CD4-positive, CD25-positive, alpha-beta regulatory T cell (primary cell): ENCODE measurements at regions not wholly inside any gene's neighbourhood (a gene's known extent, or its start where the extent isn't known, plus 50 kb on each side); places are given as distances from the start of the nearest gene placed in this dataset.

Source experiments
- ATAC-seq, 2 donors: fragments of 150-1000 bp; cut with Tn5 transposase; one replicate each; pipeline ENCODE4 v1.10.0; 2021; ENCODE audit warnings: low read depth in 2 of 2, moderate number of reproducible peaks in 2 of 2, moderate library complexity in 1 of 2
- DNase-seq, 3 donors: peaks; one replicate each; pipeline versions ENCODE4 v3.0.0 to v3.0.0-alpha.2; 2012 to 2022; ENCODE audit warnings: mixed read lengths in 1 of 3
- H3K27ac ChIP-seq: one replicate; pipeline ENCODE4 v1.7.0; 2013; ENCODE audit warnings: mild to moderate bottlenecking, low read length; ENCODE audit not compliant: insufficient read depth, poor library complexity, severe bottlenecking
- H3K27me3 ChIP-seq: one replicate; pipeline ENCODE4 v1.7.0; 2013; ENCODE audit warnings: low read length; ENCODE audit not compliant: control insufficient read depth, insufficient read depth
- H3K36me3 ChIP-seq: one replicate; pipeline ENCODE4 v1.7.0; 2013; ENCODE audit warnings: mild to moderate bottlenecking, low read length, moderate library complexity; ENCODE audit not compliant: control insufficient read depth, insufficient read depth
- H3K4me1 ChIP-seq: 2 replicates; pipeline ENCODE4 v1.7.0; 2013; ENCODE audit warnings: mild to moderate bottlenecking, low read length; ENCODE audit not compliant: insufficient read depth, control insufficient read depth, poor library complexity, severe bottlenecking
- H3K4me3 ChIP-seq: one replicate; pipeline ENCODE4 v1.7.0; 2013; ENCODE audit warnings: low read depth, mild to moderate bottlenecking, low read length, moderate library complexity
- H3K9me3 ChIP-seq, 2 experiments: 1 replicate in 1 of 2; 2 replicates in 1 of 2; pipeline ENCODE4 v1.7.0; 2013; ENCODE audit warnings: low read length in 2 of 2, mild to moderate bottlenecking in 1 of 2, moderate library complexity in 1 of 2; ENCODE audit not compliant: control insufficient read depth in 2 of 2
- H3K27ac Mint-ChIP-seq, 3 donors: one replicate each; pipeline ENCODE4 v1.8.0; 2020 to 2022; ENCODE audit warnings: mild to moderate bottlenecking in 3 of 3, mixed read lengths in 3 of 3, moderate library complexity in 2 of 3
- H3K27me3 Mint-ChIP-seq: one replicate; pipeline ENCODE4 v1.8.0; 2022; ENCODE audit warnings: mild to moderate bottlenecking, mixed read lengths
- H3K36me3 Mint-ChIP-seq: one replicate; pipeline ENCODE4 v1.8.0; 2020; ENCODE audit warnings: mixed read lengths
- H3K4me1 Mint-ChIP-seq, 4 donors: one replicate each; pipeline ENCODE4 v1.8.0; 2020 to 2022; ENCODE audit warnings: mixed read lengths in 4 of 4, mild to moderate bottlenecking in 1 of 4
- H3K4me3 Mint-ChIP-seq, 4 donors: one replicate each; pipeline ENCODE4 v1.8.0; 2020 to 2022; ENCODE audit warnings: mild to moderate bottlenecking in 4 of 4, mixed read lengths in 4 of 4, moderate library complexity in 3 of 4
- H3K9me3 Mint-ChIP-seq, 7 donors: one replicate each; pipeline ENCODE4 v1.8.0; 2020 to 2022; ENCODE audit warnings: mixed read lengths in 7 of 7, mild to moderate bottlenecking in 3 of 7, moderate library complexity in 2 of 7

DNA sequence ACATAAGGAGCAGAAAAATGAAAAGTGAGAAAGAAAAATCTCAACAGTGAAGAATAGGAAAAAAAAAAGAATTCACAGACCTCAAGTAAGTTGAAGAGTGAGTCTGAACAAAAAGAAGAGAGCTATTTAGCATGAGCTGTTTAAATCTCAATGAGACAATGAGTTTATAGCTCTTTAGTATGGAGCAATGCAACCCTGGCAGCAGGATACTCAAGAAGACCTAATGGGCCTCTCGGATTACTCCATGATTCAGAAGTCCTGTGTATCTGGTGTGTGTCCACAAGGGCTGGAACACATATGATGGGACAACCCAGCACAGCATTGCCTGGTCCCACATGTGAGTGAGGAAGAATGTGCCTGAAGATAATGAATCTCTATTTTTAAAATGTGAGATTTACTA lies 563.1 kb upstream of the INTU start:
- H3K4me3 ChIP-seq: no peak overlapping the region
- no peaks in the 10 kb centered on the region for H3K27me3 Mint-ChIP-seq
- peaks cover 0 to 8% (median 3%) of the 10 kb centered on the region in 7 donors for H3K9me3 Mint-ChIP-seq
- no peak overlapping the region for H3K27ac ChIP-seq
- H3K27me3 ChIP-seq: no peaks in the 10 kb centered on the region
- no peaks in the 10 kb centered on the region for H3K9me3 ChIP-seq
- ATAC-seq (no peak), DNase-seq (no peak)
- no peaks in the 10 kb centered on the region for H3K4me1 Mint-ChIP-seq
- H3K36me3 ChIP-seq: no peaks in the 10 kb centered on the region
- no peaks in the 10 kb centered on the region for H3K36me3 Mint-ChIP-seq
- H3K27ac Mint-ChIP-seq: no peak overlapping the region
- no peak overlapping the region for H3K4me3 Mint-ChIP-seq
- H3K4me1 ChIP-seq: no peaks in the 10 kb centered on the region

DNA sequence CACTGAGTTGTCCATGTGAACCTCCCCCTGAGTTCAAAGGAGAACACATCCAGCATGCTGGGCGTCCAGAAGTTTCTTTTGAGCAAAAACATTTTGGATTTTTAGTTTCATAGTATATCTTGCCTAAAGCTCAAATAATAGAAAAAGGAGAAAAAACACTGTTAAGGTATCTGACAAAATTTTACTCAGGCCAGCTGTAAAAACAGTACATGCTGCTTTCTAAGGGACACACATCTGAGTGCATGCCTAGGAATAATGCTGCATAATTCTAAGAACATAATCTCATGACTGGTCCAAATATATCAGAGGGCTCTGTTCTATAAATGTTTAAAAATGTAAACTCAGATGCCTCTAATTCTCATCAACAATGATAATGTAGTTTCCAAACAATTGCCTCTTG lies 561.3 kb upstream of the INTU start:
- no peak overlapping the region for H3K4me3 ChIP-seq
- no peaks in the 10 kb centered on the region for H3K9me3 ChIP-seq
- peaks cover 0 to 10% (median 3%) of the 10 kb centered on the region in 7 donors for H3K9me3 Mint-ChIP-seq
- no peak overlapping the region for H3K4me3 Mint-ChIP-seq
- no peaks in the 10 kb centered on the region for H3K36me3 ChIP-seq
- H3K27me3 ChIP-seq: no peaks in the 10 kb centered on the region
- ATAC-seq (no peak), DNase-seq (no peak)
- H3K27ac Mint-ChIP-seq: no peak overlapping the region
- H3K4me1 ChIP-seq: no peaks in the 10 kb centered on the region
- no peaks in the 10 kb centered on the region for H3K27me3 Mint-ChIP-seq
- H3K36me3 Mint-ChIP-seq: no peaks in the 10 kb centered on the region
- H3K27ac ChIP-seq: no peak overlapping the region
- H3K4me1 Mint-ChIP-seq: no peaks in the 10 kb centered on the region

DNA sequence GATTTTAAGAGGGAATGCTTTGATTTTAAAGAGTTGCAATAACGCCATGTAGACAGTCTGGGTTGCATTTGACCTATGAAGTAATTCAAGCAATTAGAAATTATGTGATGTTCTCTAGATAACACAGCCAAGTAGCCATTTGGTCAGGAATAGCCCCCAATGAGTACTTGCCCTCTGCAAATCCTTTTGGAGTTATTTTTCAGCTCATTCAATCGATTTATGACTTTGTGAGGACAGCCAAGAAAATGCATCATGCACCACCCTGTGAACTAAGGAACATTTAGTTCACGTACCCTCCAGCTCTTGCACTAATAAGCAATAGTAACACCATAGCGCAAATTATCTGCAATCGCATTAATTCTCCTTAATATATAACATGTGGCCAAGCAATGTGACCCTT lies 552.6 kb upstream of the INTU start:
- H3K4me1 ChIP-seq: no peaks in the 10 kb centered on the region
- no peaks in the 10 kb centered on the region for H3K27me3 ChIP-seq
- H3K9me3 Mint-ChIP-seq: peaks cover 0 to 16% (median 4%) of the 10 kb centered on the region in 7 donors
- H3K4me3 Mint-ChIP-seq: no peak overlapping the region
- no peaks in the 10 kb centered on the region for H3K9me3 ChIP-seq
- no peak overlapping the region for H3K4me3 ChIP-seq
- DNase-seq (no peak), ATAC-seq (no peak)
- H3K36me3 ChIP-seq: no peaks in the 10 kb centered on the region
- no peaks in the 10 kb centered on the region for H3K4me1 Mint-ChIP-seq
- H3K27me3 Mint-ChIP-seq: no peaks in the 10 kb centered on the region
- H3K27ac Mint-ChIP-seq: no peak overlapping the region
- no peak overlapping the region for H3K27ac ChIP-seq
- no peaks in the 10 kb centered on the region for H3K36me3 Mint-ChIP-seq

DNA sequence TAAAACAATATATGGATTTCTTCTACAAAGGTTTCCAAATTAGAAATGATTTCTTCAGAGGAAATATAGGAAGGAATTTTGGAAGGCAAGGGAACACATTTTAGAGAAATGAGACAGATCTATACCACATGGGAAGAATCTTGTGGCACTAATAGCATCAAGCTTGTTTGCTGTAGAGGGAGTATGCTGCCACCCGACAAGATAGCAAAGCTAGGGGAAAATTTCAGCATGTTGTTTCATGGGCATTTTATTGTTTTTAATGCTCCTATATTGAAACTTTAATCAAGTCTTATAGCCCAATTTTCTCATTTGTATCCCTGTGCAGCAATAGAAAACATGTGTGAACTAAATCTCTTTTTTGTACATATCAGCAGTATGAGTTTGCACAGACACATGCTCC lies 551.7 kb upstream of the INTU start:
- H3K27ac Mint-ChIP-seq: no peak overlapping the region
- ATAC-seq: no peak
- peaks cover 4 to 22% (median 5%) of the 10 kb centered on the region in 7 donors for H3K9me3 Mint-ChIP-seq

DNA sequence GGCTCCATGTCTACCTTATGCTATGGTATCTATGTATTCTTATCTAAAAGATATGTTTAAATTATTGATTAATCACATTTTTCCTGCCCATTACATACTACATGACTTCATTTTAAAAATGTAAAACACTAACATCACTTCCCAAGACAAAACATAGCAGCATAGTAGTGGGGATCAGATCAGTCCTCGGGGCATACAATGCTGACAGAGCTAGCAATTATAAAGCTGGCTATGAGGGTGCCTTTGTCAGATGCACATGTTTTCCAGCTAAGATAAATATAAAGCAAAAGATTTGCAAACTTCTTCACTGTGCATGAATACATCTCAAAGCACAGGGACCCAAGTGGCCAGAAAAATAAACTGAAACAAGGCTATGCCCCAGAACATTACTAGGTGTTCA lies 549.8 kb upstream of the INTU start:
- Histone ChIP-seq H3K4me3 (no peak overlapping the region), H3K27me3 (no peaks in the 10 kb centered on the region), H3K36me3 (no peaks in the 10 kb centered on the region), H3K4me1 (no peaks in the 10 kb centered on the region), H3K9me3 (peaks cover 0 to 6% of the 10 kb centered on the region in 2 experiments), H3K27ac (no peak overlapping the region)
- Mint-ChIP-seq H3K27me3 (no peaks in the 10 kb centered on the region), H3K4me1 (no peaks in the 10 kb centered on the region), H3K36me3 (no peaks in the 10 kb centered on the region), H3K4me3 (no peak overlapping the region), H3K9me3 (peaks cover 4 to 24% (median 9%) of the 10 kb centered on the region in 7 donors), H3K27ac (no peak overlapping the region)
- ATAC-seq: no peak
- DNase-seq: no peak

More for the DNA sequence above, 551.7 kb upstream of the INTU start:
- Histone ChIP-seq H3K9me3 (no peaks in the 10 kb centered on the region), H3K27me3 (no peaks in the 10 kb centered on the region), H3K4me1 (no peaks in the 10 kb centered on the region), H3K27ac (no peak overlapping the region), H3K4me3 (no peak overlapping the region), H3K36me3 (no peaks in the 10 kb centered on the region)
- no peaks in the 10 kb centered on the region for H3K4me1 Mint-ChIP-seq
- H3K36me3 Mint-ChIP-seq: no peaks in the 10 kb centered on the region
- no peak for DNase-seq
- no peaks in the 10 kb centered on the region for H3K27me3 Mint-ChIP-seq
- no peak overlapping the region for H3K4me3 Mint-ChIP-seq

DNA sequence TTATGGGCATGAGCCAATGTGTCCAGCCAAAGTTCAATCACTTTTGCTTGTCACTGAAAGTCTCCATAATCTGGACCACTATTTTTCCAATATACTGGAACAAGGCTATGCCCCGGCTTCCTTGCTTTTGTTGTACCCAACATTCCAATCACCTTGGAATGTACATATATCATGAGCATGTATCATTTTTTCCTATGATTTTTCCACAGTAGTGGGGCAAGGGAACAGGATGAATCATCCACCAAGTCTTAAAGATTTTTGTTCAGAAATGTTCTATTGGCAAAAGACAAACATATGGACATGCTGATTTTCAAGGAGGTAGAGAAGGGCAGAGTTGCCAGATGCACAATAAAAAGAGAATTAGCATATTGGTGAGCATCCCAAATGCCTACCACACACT lies 548.1 kb upstream of the INTU start:
- H3K36me3 Mint-ChIP-seq: no peaks in the 10 kb centered on the region
- no peaks in the 10 kb centered on the region for H3K4me1 ChIP-seq
- no peak overlapping the region for H3K4me3 Mint-ChIP-seq
- H3K27ac Mint-ChIP-seq: no peak overlapping the region
- H3K27ac ChIP-seq: no peak overlapping the region
- H3K9me3 Mint-ChIP-seq: peaks cover 5 to 35% (median 9%) of the 10 kb centered on the region in 7 donors
- ATAC-seq (no peak), DNase-seq (no peak)
- no peaks in the 10 kb centered on the region for H3K27me3 Mint-ChIP-seq
- no peak overlapping the region for H3K4me3 ChIP-seq
- H3K27me3 ChIP-seq: no peaks in the 10 kb centered on the region
- no peaks in the 10 kb centered on the region for H3K4me1 Mint-ChIP-seq
- H3K9me3 ChIP-seq: peaks cover 0 to 9% of the 10 kb centered on the region in 2 experiments
- H3K36me3 ChIP-seq: no peaks in the 10 kb centered on the region

DNA sequence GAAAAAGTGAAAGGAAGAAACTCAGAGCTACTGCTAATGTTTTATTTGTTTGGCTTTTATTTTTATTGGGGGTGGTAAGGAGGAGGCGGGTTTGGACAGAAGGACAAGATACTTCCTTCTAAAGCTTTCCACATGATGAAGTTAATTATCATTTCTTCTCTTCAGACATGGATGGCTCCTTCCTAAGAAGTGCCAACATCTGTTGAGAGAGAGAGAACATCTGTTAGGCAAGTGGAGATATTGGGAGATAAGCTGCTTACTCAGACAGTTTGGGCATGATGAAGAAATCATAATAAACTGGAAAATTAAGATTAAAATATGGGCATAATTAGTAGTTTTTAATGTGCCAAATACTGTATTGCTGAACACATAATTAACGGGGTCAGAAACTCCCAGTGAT lies 535.7 kb upstream of the INTU start:
- Mint-ChIP-seq H3K36me3 (no peaks in the 10 kb centered on the region), H3K9me3 (peaks cover 0 to 18% (median 3%) of the 10 kb centered on the region in 7 donors), H3K27me3 (no peaks in the 10 kb centered on the region), H3K27ac (no peak overlapping the region), H3K4me3 (no peak overlapping the region), H3K4me1 (no peaks in the 10 kb centered on the region)
- no peak for DNase-seq
- Histone ChIP-seq H3K27me3 (no peaks in the 10 kb centered on the region), H3K4me1 (no peaks in the 10 kb centered on the region), H3K9me3 (no peaks in the 10 kb centered on the region), H3K27ac (no peak overlapping the region), H3K4me3 (no peak overlapping the region), H3K36me3 (no peaks in the 10 kb centered on the region)
- no peak for ATAC-seq

DNA sequence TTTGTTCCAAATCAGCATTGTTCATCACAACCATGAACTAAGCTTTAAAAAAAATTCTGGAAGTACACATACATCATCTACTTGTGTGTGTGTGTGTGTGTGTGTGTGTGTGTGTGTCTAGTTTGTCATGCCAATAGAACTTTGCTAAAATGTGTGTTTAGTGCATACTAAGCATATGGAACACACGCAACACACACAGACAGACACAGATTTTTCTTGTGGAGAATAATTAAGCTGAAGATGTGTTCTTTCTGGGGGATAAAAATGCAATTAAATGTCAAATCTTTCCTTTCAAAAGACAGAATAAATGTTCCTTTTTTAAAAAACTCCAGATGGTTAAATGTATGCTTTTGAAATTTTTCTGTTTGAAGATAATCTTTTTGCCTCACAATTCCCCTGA lies 530.4 kb upstream of the INTU start:
- no peak overlapping the region for H3K27ac ChIP-seq
- DNase-seq (no peak), ATAC-seq (no peak)
- H3K36me3 ChIP-seq: no peaks in the 10 kb centered on the region
- Mint-ChIP-seq H3K4me1 (no peaks in the 10 kb centered on the region), H3K27ac (no peak overlapping the region), H3K4me3 (no peak overlapping the region), H3K9me3 (peaks cover 0 to 23% (median 8%) of the 10 kb centered on the region in 7 donors), H3K36me3 (no peaks in the 10 kb centered on the region), H3K27me3 (no peaks in the 10 kb centered on the region)
- H3K9me3 ChIP-seq: peaks cover 0 to 3% of the 10 kb centered on the region in 2 experiments
- no peaks in the 10 kb centered on the region for H3K27me3 ChIP-seq
- no peaks in the 10 kb centered on the region for H3K4me1 ChIP-seq
- H3K4me3 ChIP-seq: no peak overlapping the region
